Stimulated activated CD8-positive, alpha-beta memory T cell treated with anti-CD3 and anti-CD28 coated beads, Interleukin-7, amount 100 ng/mL, for 1 hour (primary cell): ENCODE measurements at regions not wholly inside any gene's neighbourhood (a gene's known extent, or its start where the extent isn't known, plus 50 kb on each side); places are given as distances from the start of the nearest gene placed in this dataset.

ENCODE experiments used
- DNase-seq, 2 donors: peaks; one replicate each; pipeline ENCODE4 v3.0.0-alpha.2; 2020; ENCODE audit warnings: low read depth in 2 of 2

DNA sequence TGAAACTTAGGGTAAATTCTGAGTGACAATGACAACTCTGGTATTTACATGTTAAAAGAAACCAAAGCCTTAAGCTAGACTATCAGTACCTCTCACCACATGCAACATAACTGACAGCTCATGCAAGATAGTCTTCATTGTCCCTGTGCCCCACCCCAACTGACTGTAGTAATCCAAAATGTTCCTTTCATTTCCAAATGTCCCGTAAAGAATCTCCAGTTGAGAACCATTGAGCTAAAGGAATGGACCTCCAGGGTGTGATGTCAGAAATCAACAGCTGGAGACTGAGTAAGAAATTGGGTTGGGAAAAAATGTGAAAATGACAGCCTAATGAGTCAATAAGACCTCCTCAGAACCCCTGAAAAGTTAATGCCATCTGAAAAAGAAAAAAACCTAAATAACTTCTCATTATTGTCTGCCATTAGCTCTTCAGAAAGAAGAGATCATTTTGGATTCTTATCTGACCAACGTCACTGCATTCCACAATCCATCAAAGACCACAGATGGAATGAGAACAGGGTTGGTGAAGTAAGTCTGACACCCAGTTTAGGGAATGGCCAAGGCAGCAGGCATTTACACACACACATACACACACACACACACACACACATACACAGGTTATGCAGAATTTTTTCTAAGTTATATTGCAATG, 51.7 kb upstream of the ACVR2A start:
- DNase-seq, result no peak

DNA sequence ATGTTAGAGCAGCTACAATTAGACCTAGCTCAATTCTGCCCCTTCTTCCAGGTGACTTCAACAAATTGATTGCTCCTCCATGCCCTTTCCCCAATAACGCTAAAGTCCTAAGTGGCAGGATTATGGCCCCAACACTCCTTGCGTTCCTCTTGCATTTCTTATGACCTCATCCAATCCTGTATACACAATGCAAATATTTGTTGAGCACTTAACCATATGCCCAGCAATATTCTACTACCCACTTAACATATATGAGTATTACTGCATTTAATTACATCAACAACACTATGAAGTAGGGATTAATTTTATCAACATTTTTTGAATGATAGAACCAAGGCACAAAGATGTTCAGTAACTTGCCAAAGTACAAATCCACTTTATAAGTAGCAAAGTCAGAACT, 54.2 kb upstream of the ACVR2A start:
- DNase-seq, result no peak

DNA sequence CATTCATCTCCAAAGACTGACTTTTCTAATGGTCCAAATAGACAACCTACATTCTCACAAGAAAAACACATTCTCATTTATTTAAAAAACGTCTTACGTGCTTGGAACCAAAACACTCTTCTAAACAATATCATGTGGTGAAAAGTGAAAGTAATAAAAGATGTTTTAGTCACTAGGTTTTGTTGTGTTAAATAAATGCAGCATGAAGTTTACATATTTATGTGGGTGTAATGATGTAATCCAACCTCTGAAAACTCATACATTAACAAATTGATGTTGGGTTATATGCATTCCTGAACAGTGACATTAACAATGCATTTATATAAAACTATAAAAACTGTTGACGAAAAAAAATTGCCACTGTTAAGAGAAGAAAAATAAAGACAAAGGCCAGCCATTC, 55.1 kb upstream of the ACVR2A start:
- DNase-seq, result no peak

DNA sequence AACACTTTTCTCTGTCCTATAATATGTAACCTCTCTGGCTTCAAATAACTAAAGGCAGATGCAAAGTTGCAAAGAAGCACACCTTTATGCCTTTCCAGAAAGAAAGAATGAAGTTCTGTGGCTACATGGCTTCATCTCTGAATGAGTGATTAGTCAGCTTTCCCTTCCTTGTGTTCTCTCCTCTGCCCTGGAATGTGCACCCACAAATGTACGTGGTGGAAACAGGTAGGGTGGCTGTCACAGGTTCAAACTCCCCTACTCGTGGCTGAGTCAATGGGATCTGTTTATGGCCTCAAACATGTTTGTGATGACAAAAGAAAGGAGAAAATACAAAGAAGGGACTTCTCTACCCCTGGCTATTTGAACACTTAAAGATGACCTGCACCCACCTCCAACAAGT, 55.5 kb upstream of the ACVR2A start:
- no peak for DNase-seq

DNA sequence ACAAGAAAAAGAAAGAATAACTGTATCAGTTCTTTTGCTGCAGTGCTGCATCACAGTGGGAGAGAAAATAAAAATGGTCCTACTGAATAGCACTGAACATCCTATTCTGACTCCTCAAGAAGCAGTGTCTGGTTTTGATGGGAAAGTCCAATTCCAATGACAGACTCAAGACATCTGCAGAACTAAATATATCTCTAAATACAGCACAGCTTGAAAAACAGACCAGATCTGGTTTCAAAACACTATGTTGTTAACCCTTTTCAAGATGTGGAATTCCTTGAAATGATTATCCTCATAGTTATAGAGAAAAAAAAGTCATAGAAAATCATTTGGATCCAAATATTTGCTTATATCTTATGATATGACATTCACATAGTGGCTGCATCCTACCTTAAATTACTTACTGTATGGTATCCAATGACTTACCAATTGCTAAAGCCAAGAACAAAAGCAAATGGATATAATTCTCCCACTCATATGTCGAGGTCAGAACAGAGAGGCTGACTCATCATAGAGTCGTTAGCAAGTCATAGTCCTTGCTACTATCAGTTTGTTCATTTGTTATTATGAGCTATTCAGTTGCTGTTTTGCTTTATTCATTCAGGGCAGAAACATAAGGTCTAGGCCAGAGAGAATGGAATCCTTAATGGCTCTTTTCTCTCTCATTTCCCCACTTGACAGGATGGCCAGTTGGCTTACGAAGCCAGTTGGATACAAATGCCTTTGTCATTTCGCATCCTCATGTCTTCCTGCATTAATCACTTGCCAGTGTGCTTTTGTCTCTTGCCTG, 62.5 kb upstream of the ACVR2A start:
- DNase-seq, result no peak

DNA sequence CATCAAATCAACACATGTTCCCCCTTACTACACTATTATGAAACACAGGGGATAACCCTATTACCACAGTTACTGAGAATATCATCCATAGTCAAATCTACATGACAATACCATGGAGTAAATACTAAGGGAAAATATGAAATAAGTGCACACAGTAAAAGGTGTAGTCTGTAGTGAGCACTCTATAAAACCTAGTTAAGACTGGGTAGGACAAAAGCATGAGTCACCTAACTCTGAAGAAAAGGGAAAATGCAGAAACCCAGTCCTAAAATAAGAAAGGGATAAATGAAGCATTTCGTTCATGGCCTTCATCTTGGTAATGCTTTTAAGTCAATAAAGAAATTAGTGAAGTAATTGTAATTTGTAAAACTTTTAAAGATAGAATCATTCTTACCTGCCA, 65.4 kb upstream of the ACVR2A start:
- DNase-seq, result no peak

DNA sequence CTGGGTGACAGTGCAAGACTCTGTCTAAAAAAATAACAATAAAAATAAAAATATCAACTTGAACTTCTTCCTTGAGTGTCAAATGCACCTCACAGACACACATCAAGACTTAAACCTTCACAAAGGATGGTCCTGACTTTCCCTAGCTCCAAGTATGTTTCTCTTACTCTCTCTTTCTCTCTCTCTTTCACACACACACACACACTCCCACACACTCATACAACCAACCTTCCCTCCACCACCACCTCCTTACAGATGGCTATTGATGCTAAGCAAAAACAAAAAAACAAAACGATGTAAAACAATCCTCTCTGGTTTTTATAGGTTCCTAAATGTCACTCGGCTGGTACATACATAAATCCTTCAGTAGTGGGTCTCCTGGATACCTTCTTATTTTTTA, 67.4 kb upstream of the ACVR2A start:
- no peak for DNase-seq

DNA sequence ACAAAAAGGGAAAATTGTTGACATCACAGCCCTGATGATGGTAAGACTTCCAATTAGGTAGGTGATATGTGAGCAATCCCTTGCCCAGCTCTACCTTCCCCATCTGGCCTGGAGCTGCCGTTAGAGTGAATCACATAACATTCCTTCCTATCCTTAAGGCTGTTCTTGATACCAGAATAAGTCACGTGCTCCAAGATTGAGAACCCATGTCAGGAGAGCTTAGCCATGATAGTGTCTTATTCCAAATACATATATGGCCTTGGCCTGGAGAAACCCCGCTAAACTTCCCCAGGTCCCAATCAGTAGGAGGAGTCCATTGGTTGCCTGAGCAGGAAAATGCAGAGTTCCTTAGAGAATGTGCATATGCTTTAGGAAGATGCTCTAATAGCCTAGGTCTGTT, 70.0 kb upstream of the ACVR2A start:
- DNase-seq, result no peak

DNA sequence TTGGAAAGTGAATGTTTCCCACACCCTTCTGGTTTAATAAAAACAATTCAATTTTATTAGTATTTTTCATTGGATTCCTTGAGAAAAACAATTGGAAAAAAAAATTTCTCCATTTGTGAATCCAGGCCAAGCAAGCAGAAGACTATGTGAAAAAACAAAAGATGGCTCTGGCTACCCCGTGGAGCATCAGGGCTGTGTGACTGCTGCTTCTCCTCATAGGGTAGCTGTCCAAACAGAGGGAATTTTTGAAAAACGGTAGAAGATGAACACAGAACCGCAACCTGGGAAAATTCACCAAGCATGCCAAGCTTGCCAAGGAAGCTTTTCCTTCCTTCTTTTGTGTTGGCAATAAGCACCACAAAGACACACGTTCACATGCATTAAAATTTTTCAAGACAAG, 71.3 kb upstream of the ACVR2A start:
- no peak for DNase-seq

DNA sequence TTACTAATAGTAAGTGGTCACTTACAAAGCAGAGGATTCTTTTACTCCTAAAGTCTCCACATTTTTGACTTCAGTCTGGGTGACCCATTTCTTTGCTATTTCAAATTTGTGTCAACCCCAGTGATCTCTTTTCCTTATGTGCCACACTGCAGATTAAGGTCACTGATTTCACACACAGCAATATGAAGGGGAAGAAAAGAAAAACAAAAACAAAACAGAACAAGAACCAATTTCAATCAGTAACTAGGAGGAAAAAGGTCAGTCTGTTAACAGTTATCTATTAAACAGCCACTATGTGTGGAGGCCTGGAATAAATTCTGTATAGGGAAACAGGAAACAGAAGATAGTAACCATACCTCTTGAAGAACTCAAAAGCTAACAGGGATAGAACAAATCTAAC, 72.0 kb upstream of the ACVR2A start:
- DNase-seq, result no peak

DNA sequence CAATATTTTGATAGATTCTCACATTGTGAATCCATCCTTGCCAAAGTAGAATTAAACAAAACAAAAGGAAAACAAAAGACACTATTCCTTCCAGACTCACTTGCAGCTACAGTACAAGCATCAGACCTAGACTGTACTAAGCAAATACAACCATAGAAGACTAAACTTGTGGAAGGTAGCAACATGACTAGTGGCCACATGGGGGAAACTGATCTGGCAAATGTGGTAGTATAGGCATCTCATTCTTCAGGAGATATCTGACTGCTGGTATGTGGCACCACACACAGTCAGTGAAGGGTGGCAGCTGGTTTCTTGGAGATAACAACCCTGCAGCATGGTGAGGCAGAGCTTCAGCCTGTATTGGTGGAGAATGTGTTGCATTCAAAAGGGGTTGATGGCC, 81.0 kb upstream of the ACVR2A start:
- no peak for DNase-seq

DNA sequence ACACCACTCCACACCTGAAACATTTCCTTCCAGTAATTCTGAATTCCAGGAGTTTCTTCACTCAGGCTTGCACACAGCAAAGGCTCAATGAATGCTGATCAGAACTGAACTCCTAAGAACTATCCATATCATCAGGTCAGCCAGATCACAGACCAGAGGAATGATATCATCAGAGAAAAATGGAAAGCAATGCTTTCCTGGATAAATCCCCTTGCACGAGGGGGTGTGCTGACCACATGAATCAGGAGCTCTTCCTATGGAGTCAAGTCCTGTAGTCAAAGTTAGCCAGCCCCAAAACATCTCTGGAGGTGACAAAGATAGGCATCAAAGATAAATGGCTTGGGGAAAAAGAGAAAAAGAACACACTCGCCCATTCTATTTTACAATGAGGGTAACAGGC, 83.8 kb upstream of the ACVR2A start:
- DNase-seq, result no peak

DNA sequence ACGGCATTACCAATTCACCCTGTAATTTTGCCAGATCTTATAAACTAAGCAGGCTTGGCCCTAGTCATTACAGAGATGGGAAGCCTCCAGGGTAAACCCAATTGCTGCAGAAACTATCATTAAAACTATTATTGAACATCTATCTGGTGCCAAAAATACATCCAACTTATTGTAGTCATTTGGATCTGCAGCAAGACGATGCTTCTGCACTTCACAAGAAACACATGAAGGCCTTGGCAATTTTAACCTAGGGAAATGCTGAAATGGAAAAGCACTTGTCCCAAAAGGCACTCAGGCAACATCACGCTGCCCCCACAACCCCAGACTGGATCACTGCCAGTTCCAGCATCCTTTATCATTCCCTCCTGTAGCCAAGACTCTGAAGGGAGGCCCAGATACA, 85.3 kb upstream of the ACVR2A start:
- DNase-seq, result no peak

DNA sequence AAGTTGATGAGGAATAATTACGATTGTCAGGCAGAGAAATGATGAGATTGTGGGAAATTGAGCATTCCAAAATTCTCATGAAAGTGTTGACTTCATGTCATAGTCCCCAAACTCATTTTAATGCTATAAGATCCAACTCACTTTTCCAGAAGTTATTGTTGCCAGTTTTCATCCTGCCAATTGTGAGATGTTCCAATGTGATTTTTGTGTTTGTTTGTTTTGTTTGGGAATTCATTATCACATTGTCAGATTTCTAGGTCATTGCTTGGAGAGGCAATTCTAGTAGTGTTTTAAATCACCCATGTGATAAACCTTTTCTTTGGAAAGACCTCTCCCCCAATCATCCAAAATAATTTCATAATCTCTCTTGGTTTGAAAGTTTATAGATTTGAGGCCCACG, 86.0 kb upstream of the ACVR2A start:
- no peak for DNase-seq

DNA sequence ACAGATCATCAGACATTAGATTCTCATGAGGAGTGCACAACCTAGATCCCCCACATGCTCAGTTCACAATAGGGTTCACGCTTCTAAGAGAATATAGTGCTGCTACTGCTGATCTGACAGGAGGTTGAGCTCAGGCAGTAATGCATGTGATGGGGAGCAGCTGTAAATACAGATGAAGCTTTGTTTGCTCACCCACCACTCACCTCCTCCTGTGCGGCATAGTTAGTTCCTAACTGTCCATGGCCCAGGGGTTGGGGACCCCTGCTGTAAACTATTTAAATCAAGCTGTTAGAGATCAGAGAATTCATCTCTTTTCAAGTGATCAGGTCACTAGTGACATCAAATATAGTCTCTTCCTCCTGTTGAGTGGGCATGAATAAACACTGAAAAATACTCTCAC, 88.8 kb upstream of the ACVR2A start:
- no peak for DNase-seq

DNA sequence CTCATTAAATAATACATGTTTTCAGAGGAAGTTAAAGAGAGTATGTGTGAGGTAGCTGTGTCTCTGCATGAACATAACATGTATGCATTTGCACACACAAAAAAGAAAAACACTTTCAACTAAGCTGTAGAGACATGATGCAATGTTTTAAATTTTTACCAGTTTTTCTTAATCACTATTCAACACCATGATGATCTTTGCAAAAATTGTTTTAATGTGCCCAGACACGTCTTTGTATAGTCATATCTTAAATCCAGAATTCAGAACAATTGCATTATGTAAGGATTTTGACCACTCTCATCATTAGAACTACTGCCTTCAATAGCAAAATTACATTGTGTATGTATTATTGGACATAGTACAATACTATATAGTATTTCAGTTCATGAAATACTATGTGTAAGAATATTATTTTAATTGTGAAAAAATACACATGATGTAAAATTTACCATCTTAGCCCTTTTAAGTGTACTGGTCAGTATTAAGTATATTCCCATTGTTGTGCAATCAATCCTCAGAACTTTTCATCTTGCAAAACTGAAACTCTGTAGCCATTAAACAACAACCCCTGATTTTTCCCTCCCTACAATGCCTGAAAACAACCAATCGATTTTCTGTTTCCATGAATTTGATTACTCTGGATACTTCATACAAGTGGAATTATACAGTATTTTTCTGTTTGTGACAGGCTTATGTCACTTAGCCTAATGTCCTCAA, 104.5 kb upstream of the ACVR2A start:
- no peak for DNase-seq

DNA sequence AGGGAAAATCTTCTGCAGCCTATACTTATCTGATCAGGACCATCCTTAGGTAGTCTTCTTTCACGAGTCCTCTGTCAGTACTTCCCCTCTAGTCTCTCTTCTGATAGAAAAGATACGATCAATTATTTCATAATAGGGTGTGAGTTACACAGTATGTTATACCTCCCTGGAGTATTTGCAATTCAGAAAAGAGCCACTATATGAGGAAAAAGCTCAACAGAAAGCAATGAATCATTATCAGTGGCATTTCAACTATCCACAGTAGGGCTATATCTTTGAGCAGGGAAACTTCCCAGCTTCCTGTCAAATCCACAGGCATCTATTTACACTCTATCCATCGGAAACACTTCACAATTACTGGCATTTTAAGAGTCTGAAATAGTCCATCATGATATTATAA, 105.3 kb upstream of the ACVR2A start:
- DNase-seq, result no peak

DNA sequence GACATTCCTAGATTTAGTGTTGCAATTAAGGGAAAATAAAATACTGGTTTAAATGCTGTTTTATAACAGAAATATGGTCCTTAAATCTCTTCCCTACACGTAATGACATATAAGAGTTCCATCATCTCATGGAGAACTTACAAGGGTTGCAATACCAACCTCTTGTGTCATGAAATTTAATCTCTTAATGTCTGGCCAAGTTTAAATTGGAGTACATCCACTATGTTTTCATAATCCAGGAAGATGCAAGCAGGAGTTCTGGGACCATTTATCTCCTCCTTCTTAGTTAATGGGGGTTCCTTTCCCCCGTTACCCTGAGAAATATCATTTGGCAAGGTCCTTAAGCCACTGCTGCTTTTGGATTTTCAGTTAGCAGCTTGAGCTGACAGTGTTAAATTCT, 126.0 kb upstream of the ACVR2A start:
- no peak for DNase-seq

DNA sequence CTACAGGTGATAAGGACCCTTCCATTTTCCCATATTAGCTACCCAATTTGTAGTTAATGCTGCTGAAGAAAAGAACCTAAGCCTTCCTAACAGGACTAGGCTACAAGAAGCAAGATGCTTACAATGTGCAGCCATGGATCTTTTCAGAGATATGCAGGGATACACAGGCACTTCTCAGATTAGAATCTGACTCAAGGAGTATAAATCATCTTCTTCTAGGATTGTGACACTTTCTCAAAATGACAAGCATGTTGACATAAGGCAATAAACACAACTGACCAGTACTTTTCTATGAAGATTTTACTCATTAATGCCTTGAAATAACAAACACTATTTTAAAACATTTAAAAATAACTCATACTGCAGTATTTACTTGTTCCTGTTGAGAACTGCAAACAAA, 127.9 kb upstream of the ACVR2A start:
- DNase-seq, result no peak

DNA sequence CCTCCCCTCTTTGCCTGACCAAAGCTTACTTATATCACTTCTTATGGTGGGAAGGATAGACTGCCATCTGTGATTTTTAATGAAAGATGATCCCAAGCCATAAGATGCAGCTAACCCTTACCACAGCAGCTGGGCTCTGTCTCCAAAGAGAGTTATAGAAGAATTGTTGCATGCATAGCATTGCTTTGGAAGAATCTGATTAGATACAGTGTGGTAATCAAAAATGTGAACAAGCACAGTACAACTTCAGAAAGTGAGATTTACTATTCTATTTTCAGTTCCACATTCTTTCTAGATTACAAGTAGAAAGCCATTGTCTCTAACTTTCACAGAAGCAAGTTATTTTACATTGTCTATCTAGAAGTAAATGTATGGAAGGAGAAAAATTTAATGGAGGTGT, 129.0 kb upstream of the ACVR2A start:
- DNase-seq, result no peak

DNA sequence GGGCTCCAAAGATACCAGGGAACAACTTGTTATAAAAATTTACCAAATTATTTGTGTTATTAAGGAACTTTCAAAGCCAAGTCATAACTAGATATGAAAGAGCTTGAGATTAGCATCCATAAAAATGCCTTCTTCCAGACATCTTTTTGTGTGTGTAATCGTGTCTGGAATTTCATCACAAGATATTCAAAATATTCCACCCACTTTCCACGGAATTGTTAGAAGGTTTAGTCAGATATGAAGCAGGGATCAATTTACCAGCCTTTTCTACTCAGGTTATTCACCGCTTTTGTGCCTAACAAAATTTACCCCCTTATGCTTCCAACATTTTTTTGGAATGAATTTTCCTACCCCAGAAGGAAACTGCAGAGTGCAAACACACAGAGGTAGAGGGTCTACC, 130.2 kb upstream of the ACVR2A start:
- no peak for DNase-seq

DNA sequence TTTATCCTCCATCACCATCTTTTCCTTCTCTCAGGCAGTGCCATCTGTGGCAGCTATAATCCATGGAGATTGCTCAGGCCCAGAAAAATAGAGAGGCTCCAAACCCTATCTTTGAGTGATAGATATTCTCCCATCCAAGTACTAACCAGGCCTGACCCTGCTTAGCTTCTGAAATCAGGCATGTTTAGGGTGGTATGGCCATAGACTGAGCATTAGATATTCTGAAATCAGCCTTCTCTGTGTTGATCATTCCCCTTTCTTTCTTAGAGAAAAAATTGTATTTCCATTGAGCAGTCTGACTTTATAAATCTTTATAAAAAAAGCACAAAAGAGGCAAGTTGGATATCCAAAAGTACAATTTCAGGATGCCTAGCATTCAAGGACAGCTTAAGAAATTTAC, 131.5 kb upstream of the ACVR2A start:
- no peak for DNase-seq

DNA sequence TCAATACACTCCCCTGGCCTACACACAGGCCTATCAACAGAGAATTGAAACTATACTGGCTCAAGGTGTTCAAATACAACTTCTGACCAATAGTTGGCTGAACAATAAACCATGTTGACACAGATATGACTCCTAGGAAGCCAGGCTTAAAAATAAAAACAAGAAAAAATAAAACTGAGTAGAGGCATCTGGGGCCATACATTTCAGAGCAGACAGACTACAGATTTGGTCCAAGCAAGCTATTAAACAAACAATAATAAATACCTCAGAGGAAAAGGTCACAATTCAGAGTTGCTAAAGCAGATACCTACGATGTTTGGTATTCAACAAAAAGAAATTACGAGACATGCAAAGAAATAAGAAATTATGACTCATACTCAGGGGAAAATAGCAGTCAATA, 132.8 kb upstream of the ACVR2A start:
- DNase-seq, result no peak
